GM12878 (cell line): ENCODE measurements at regions not wholly inside any gene's neighbourhood (a gene's known extent, or its start where the extent isn't known, plus 50 kb on each side); places are given as distances from the start of the nearest gene placed in this dataset.

Source experiments
- CBX5 ChIP-seq: sonication (generic); IDR thresholded peaks from 2 replicates; pipeline ENCODE4 v1.6.1; 2016; ENCODE audit warnings: low read depth, moderate library complexity, mild to moderate bottlenecking, inconsistent platforms
- CHD2 ChIP-seq: IDR thresholded peaks from 2 replicates; pipeline ENCODE4 v1.6.1; 2011; ENCODE audit warnings: low read depth, low read length, improper control_type of control experiment, borderline replicate concordance
- FOS ChIP-seq: IDR thresholded peaks from 3 replicates; pipeline ENCODE4 v1.6.1; 2011; ENCODE audit warnings: borderline replicate concordance; ENCODE audit not compliant: insufficient read length; ENCODE audit errors: extremely low read depth
- FOXM1 ChIP-seq: IDR thresholded peaks from 2 replicates; pipeline ENCODE4 v1.6.1; 2012; ENCODE audit warnings: low read depth, mild to moderate bottlenecking, inconsistent platforms, low read length, moderate library complexity
- IKZF1 ChIP-seq: fragments of 450-650 bp; conservative IDR thresholded peaks from 2 replicates; pipeline ENCODE4 v1.6.1; 2017; ENCODE audit warnings: antibody characterized with exemption, mild to moderate bottlenecking
- IRF4 ChIP-seq: IDR thresholded peaks from 2 replicates; pipeline ENCODE4 v1.6.1; 2011; ENCODE audit warnings: low read depth, low read length
- KLF5 ChIP-seq: fragments of 450-650 bp; IDR thresholded peaks from 2 replicates; pipeline ENCODE4 v1.6.1; 2014; ENCODE audit warnings: mild to moderate bottlenecking; ENCODE audit not compliant: partially characterized antibody
- MTA2 ChIP-seq: fragments of 450-650 bp; IDR thresholded peaks from 2 replicates; pipeline ENCODE4 v1.6.1; 2016; ENCODE audit warnings: low read depth, mild to moderate bottlenecking, moderate library complexity
- MYB ChIP-seq: fragments of 150-350 bp; IDR thresholded peaks from 2 replicates; pipeline ENCODE4 v1.6.1; 2014; ENCODE audit warnings: mild to moderate bottlenecking, low read depth, low read length, borderline replicate concordance
- NFIC ChIP-seq: IDR thresholded peaks from 2 replicates; pipeline ENCODE4 v1.6.1; 2012; ENCODE audit warnings: low read depth, mild to moderate bottlenecking, inconsistent platforms, low read length, moderate library complexity
- NRF1 ChIP-seq: conservative IDR thresholded peaks from 2 replicates; pipeline ENCODE4 v1.6.1; 2011; ENCODE audit warnings: mild to moderate bottlenecking, low read depth, low read length, improper control_type of control experiment
- RELA ChIP-seq: fragments of 450-650 bp; IDR thresholded peaks from 2 replicates; pipeline ENCODE4 v1.8.0; 2014; ENCODE audit warnings: borderline replicate concordance; ENCODE audit not compliant: partially characterized antibody
- SMARCA5 ChIP-seq: fragments of 450-650 bp; IDR thresholded peaks from 2 replicates; pipeline ENCODE4 v1.6.1; 2017; ENCODE audit warnings: mild to moderate bottlenecking
- SMC3 ChIP-seq: IDR thresholded peaks from 2 replicates; pipeline ENCODE4 v1.6.1; 2011; ENCODE audit warnings: low read length, improper control_type of control experiment, borderline replicate concordance
- TCF12 ChIP-seq: IDR thresholded peaks from 2 replicates; pipeline ENCODE4 v1.6.1; 2011; ENCODE audit warnings: low read depth, mild to moderate bottlenecking, low read length
- YBX1 ChIP-seq: fragments of 450-650 bp; IDR thresholded peaks from 2 replicates; pipeline ENCODE4 v1.6.1; 2016; ENCODE audit warnings: antibody characterized with exemption
- ZNF622 ChIP-seq: fragments of 450-650 bp; IDR thresholded peaks from 2 replicates; pipeline ENCODE4 v1.6.1; 2017; ENCODE audit warnings: mild to moderate bottlenecking, inconsistent platforms
- TF ChIP-seq, protein P1 (sequence below): fragments of 450-650 bp; IDR thresholded peaks from 2 replicates; pipeline ENCODE4 v1.6.1; 2018; ENCODE audit warnings: mild to moderate bottlenecking, low read depth, moderate library complexity; ENCODE audit not compliant: partially characterized antibody
- TF ChIP-seq, protein P2 (sequence below): IDR thresholded peaks from 2 replicates; pipeline ENCODE4 v1.6.1; 2012; ENCODE audit warnings: low read depth, low read length, improper control_type of control experiment
- TF ChIP-seq, protein P3 (sequence below): fragments of 450-650 bp; IDR thresholded peaks from 2 replicates; pipeline ENCODE4 v1.6.1; 2016; ENCODE audit warnings: mild to moderate bottlenecking, moderate library complexity, borderline replicate concordance
- TF ChIP-seq, protein P4 (sequence below): fragments of 450-650 bp; IDR thresholded peaks from 2 replicates; pipeline ENCODE4 v1.6.1; 2018; ENCODE audit warnings: borderline replicate concordance, mild to moderate bottlenecking; ENCODE audit not compliant: partially characterized antibody

DNA sequence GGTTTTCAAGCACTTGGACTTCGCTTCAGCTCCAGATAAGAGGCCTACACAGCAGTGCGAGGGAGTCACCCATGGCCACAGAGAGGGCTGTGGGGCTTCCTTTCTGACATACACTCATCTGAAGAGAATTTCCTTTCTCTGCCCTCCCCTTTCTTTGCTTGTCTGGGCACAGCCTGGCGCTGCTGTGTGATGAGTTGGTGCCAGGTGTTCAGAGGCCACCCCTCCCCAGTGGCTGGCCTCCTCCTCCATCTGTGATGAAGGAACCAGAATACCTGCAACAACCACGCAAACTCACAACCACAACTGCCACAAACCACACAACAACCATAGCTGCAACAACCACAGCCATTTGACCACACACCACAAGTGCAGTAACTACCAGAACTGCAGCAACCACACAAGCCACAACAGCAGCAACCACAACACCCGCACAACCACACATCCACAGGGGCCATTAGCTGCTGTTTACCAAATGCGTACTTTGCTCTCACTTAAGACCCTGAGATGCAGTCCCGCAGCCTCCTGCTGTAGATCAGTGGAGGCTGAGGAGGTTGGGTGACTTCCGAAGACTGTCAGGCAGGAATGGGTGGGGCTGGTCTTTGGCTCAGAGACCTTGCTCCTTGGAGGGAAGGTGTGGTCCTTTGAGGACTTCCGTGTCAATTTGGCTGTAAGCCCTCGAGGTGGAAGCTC lies 71.1 kb downstream of the IER5 start (continued):
- TF ChIP-seq, protein P1, sequence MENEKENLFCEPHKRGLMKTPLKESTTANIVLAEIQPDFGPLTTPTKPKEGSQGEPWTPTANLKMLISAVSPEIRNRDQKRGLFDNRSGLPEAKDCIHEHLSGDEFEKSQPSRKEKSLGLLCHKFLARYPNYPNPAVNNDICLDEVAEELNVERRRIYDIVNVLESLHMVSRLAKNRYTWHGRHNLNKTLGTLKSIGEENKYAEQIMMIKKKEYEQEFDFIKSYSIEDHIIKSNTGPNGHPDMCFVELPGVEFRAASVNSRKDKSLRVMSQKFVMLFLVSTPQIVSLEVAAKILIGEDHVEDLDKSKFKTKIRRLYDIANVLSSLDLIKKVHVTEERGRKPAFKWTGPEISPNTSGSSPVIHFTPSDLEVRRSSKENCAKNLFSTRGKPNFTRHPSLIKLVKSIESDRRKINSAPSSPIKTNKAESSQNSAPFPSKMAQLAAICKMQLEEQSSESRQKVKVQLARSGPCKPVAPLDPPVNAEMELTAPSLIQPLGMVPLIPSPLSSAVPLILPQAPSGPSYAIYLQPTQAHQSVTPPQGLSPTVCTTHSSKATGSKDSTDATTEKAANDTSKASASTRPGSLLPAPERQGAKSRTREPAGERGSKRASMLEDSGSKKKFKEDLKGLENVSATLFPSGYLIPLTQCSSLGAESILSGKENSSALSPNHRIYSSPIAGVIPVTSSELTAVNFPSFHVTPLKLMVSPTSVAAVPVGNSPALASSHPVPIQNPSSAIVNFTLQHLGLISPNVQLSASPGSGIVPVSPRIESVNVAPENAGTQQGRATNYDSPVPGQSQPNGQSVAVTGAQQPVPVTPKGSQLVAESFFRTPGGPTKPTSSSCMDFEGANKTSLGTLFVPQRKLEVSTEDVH = no peak
- TF ChIP-seq, protein P2, sequence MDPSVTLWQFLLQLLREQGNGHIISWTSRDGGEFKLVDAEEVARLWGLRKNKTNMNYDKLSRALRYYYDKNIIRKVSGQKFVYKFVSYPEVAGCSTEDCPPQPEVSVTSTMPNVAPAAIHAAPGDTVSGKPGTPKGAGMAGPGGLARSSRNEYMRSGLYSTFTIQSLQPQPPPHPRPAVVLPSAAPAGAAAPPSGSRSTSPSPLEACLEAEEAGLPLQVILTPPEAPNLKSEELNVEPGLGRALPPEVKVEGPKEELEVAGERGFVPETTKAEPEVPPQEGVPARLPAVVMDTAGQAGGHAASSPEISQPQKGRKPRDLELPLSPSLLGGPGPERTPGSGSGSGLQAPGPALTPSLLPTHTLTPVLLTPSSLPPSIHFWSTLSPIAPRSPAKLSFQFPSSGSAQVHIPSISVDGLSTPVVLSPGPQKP = no peak
- TF ChIP-seq TCF12 = peak; percentile 68; the same call in 1 of the 2 replicates
- TF ChIP-seq, protein P3, sequence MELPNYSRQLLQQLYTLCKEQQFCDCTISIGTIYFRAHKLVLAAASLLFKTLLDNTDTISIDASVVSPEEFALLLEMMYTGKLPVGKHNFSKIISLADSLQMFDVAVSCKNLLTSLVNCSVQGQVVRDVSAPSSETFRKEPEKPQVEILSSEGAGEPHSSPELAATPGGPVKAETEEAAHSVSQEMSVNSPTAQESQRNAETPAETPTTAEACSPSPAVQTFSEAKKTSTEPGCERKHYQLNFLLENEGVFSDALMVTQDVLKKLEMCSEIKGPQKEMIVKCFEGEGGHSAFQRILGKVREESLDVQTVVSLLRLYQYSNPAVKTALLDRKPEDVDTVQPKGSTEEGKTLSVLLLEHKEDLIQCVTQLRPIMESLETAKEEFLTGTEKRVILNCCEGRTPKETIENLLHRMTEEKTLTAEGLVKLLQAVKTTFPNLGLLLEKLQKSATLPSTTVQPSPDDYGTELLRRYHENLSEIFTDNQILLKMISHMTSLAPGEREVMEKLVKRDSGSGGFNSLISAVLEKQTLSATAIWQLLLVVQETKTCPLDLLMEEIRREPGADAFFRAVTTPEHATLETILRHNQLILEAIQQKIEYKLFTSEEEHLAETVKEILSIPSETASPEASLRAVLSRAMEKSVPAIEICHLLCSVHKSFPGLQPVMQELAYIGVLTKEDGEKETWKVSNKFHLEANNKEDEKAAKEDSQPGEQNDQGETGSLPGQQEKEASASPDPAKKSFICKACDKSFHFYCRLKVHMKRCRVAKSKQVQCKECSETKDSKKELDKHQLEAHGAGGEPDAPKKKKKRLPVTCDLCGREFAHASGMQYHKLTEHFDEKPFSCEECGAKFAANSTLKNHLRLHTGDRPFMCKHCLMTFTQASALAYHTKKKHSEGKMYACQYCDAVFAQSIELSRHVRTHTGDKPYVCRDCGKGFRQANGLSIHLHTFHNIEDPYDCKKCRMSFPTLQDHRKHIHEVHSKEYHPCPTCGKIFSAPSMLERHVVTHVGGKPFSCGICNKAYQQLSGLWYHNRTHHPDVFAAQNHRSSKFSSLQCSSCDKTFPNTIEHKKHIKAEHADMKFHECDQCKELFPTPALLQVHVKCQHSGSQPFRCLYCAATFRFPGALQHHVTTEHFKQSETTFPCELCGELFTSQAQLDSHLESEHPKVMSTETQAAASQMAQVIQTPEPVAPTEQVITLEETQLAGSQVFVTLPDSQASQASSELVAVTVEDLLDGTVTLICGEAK = no peak
- peak; percentile 52 for TF ChIP-seq IKZF1
- no peak for TF ChIP-seq YBX1
- TF ChIP-seq NRF1 = no peak
- TF ChIP-seq MYB = no peak
- TF ChIP-seq IRF4 = 0 out of 2 replicates have a peak, but pooled peaks have one; percentile 13
- no peak for TF ChIP-seq ZNF622
- no peak for TF ChIP-seq CBX5
- TF ChIP-seq, protein P4, sequence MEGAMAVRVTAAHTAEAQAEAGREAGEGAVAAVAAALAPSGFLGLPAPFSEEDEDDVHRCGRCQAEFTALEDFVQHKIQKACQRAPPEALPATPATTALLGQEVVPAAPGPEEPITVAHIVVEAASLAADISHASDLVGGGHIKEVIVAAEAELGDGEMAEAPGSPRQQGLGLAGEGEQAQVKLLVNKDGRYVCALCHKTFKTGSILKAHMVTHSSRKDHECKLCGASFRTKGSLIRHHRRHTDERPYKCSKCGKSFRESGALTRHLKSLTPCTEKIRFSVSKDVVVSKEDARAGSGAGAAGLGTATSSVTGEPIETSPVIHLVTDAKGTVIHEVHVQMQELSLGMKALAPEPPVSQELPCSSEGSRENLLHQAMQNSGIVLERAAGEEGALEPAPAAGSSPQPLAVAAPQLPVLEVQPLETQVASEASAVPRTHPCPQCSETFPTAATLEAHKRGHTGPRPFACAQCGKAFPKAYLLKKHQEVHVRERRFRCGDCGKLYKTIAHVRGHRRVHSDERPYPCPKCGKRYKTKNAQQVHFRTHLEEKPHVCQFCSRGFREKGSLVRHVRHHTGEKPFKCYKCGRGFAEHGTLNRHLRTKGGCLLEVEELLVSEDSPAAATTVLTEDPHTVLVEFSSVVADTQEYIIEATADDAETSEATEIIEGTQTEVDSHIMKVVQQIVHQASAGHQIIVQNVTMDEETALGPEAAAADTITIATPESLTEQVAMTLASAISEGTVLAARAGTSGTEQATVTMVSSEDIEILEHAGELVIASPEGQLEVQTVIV = no peak
- no peak for TF ChIP-seq RELA
- peak; percentile 59; the same call in 1 of the 2 replicates for TF ChIP-seq NFIC
- TF ChIP-seq FOXM1 = peak; percentile 45; the same call in 1 of the 2 replicates
- TF ChIP-seq FOS = no peak
- no peak for TF ChIP-seq SMC3
- TF ChIP-seq SMARCA5 = no peak
- peak; percentile 75 for TF ChIP-seq MTA2
- no peak for TF ChIP-seq KLF5
- TF ChIP-seq CHD2 = no peak
